D721Med (cell line): ENCODE measurements at regions not wholly inside any gene's neighbourhood (a gene's known extent, or its start where the extent isn't known, plus 50 kb on each side); places are given as distances from the start of the nearest gene placed in this dataset.

Experiments
- DNase-seq: peaks from one replicate; pipeline ENCODE4 v3.0.0; 2011; ENCODE audit warnings: low spot score; ENCODE audit not compliant: insufficient read length
- FAIRE-seq: peaks from 2 replicates; lab custom pipeline; 2011; peaks lifted over from hg19 to GRCh38; lab: Jason Lieb, UNC
- CTCF ChIP-seq: IDR thresholded peaks from 2 replicates; pipeline ENCODE4 v1.5.1; 2012; ENCODE audit warnings: mild to moderate bottlenecking, control low read depth; ENCODE audit not compliant: insufficient read depth; ENCODE audit errors: missing control alignments

GRCh38 chr20:22800129-22800528 lies 215.8 kb upstream of the FOXA2 start:
- FAIRE-seq: no peak
- DNase-seq: no peak

GRCh38 chr20:22801528-22801927 lies 217.2 kb upstream of the FOXA2 start:
- no peak for TF ChIP-seq CTCF
- DNase-seq (no peak), FAIRE-seq (no peak)

More at GRCh38 chr20:22800129-22800528, 215.8 kb upstream of the FOXA2 start:
- TF ChIP-seq CTCF: no peak

GRCh38 chr20:22802296-22802695 lies 217.9 kb upstream of the FOXA2 start:
- TF ChIP-seq CTCF: no peak
- DNase-seq (no peak), FAIRE-seq (no peak)

GRCh38 chr20:22805219-22805618 lies 220.8 kb upstream of the FOXA2 start:
- DNase-seq: no peak
- TF ChIP-seq CTCF: no peak
- FAIRE-seq: no peak

- no peak for TF ChIP-seq CTCF
- DNase-seq (no peak), FAIRE-seq (no peak)
These were observed 221.6 kb upstream of the FOXA2 start for GRCh38 chr20:22805996-22806395.

- FAIRE-seq (no peak), DNase-seq (no peak)
- no peak for TF ChIP-seq CTCF
These were observed 222.7 kb upstream of the FOXA2 start for GRCh38 chr20:22807045-22807444.

GRCh38 chr20:22807646-22808244 lies 223.4 kb upstream of the FOXA2 start:
- DNase-seq: no peak
- no peak for TF ChIP-seq CTCF
- FAIRE-seq: no peak
